ENCODE measurements at regions not wholly inside any gene's neighbourhood (a gene's known extent, or its start where the extent isn't known, plus 50 kb on each side); places are given as distances from the start of the nearest gene placed in this dataset.

GRCh38 chr5:30414078-30414477, 779.4 kb upstream of the CDH6 start:
- TF ChIP-seq CTCF (IDR thresholded peaks at IDR 0.05; ENCODE audit: extremely low read depth in 1 of 2, insufficient read depth in 1 of 2, low read depth in 1 of 2, low read length in 2 of 2) (no peak), POLR2AphosphoS5 (IDR thresholded peaks at IDR 0.05; ENCODE audit: insufficient read depth, low read depth, low read length) (no peak)

All from endothelial cell of umbilical vein (primary cell).